ENCODE measurements at regions not wholly inside any gene's neighbourhood (a gene's known extent, or its start where the extent isn't known, plus 50 kb on each side); places are given as distances from the start of the nearest gene placed in this dataset.

- Histone ChIP-seq H3K4me3 (no peak overlapping the region), H3K27ac (no peak overlapping the region), H3K4me2 (no peak overlapping the region), H3K9me2 (ENCODE audit: insufficient read depth) (no peaks in the 10 kb centered on the region), H3K36me3 (ENCODE audit: low read depth) (no peaks in the 10 kb centered on the region), H2AFZ (no peak overlapping the region), H3F3A (ENCODE audit: insufficient read depth, low read depth) (no peaks in the 10 kb centered on the region), H3K4me1 (replicated peaks; ENCODE audit: insufficient read depth) (no peaks in the 10 kb centered on the region), H4K20me1 (ENCODE audit: insufficient read depth) (no peaks in the 10 kb centered on the region), H3K9me3 (ENCODE audit: insufficient read depth, low read depth) (no peaks in the 10 kb centered on the region), H3K27me3 (ENCODE audit: insufficient read depth, low read depth) (peaks cover 32% of the 10 kb centered on the region), H3K79me2 (ENCODE audit: low read depth) (no peaks in the 10 kb centered on the region)
- no peak for DNase-seq
- ChIA-PET CTCF (no interaction called here), POLR2A (ENCODE audit: unreplicated experiment) (no interaction called here)
- no TSS peak for BruUV-seq (replicated peaks)
- intact Hi-C loops (cut with micrococcal nuclease; ENCODE audit: unreplicated experiment), result no loop called here
- no peak for TF ChIP-seq CTCF (conservative IDR thresholded peaks at IDR 0.05)
- no peak for TF ChIP-seq EZH2 (IDR thresholded peaks at IDR 0.05; ENCODE audit: low read depth)
Observed at GRCh38 chr5:160493806-160494338, 72.2 kb downstream of the PTTG1 start.

GRCh38 chr5:160494451-160494850 lies 72.8 kb downstream of the PTTG1 start:
- H3K27me3 ChIP-seq (ENCODE audit: insufficient read depth, low read depth), result peaks cover 32% of the 10 kb centered on the region
- no TSS peak for BruUV-seq (replicated peaks)
- no peaks in the 10 kb centered on the region for H4K20me1 ChIP-seq (ENCODE audit: insufficient read depth)
- H3K4me2 ChIP-seq, result no peak overlapping the region
- no peak for TF ChIP-seq EZH2 (IDR thresholded peaks at IDR 0.05; ENCODE audit: low read depth)
- no peak for TF ChIP-seq CTCF (conservative IDR thresholded peaks at IDR 0.05)
- CTCF ChIA-PET, result no interaction called here
- intact Hi-C loops (cut with micrococcal nuclease; ENCODE audit: unreplicated experiment), result no loop called here
- POLR2A ChIA-PET (ENCODE audit: unreplicated experiment), result no interaction called here
- no peaks in the 10 kb centered on the region for H3F3A ChIP-seq (ENCODE audit: insufficient read depth, low read depth)
- H3K9me2 ChIP-seq (ENCODE audit: insufficient read depth), result no peaks in the 10 kb centered on the region
- no peak overlapping the region for H2AFZ ChIP-seq
- H3K4me3 ChIP-seq, result no peak overlapping the region
- no peak overlapping the region for H3K27ac ChIP-seq
- no peaks in the 10 kb centered on the region for H3K79me2 ChIP-seq (ENCODE audit: low read depth)
- no peak for DNase-seq
- no peaks in the 10 kb centered on the region for H3K4me1 ChIP-seq (replicated peaks; ENCODE audit: insufficient read depth)
- H3K36me3 ChIP-seq (ENCODE audit: low read depth), result no peaks in the 10 kb centered on the region
- no peaks in the 10 kb centered on the region for H3K9me3 ChIP-seq (ENCODE audit: insufficient read depth, low read depth)

GRCh38 chr5:160496334-160496733 lies 74.7 kb downstream of the PTTG1 start:
- Histone ChIP-seq H3F3A (ENCODE audit: insufficient read depth, low read depth) (no peaks in the 10 kb centered on the region), H4K20me1 (ENCODE audit: insufficient read depth) (no peaks in the 10 kb centered on the region), H3K4me3 (no peak overlapping the region), H3K27me3 (ENCODE audit: insufficient read depth, low read depth) (peaks cover 32% of the 10 kb centered on the region), H3K4me2 (no peak overlapping the region), H3K79me2 (ENCODE audit: low read depth) (no peaks in the 10 kb centered on the region), H2AFZ (no peak overlapping the region), H3K9me3 (ENCODE audit: insufficient read depth, low read depth) (no peaks in the 10 kb centered on the region), H3K36me3 (ENCODE audit: low read depth) (no peaks in the 10 kb centered on the region), H3K4me1 (replicated peaks; ENCODE audit: insufficient read depth) (no peaks in the 10 kb centered on the region), H3K9me2 (ENCODE audit: insufficient read depth) (no peaks in the 10 kb centered on the region), H3K27ac (no peak overlapping the region)
- TF ChIP-seq EZH2 (IDR thresholded peaks at IDR 0.05; ENCODE audit: low read depth) (no peak), CTCF (conservative IDR thresholded peaks at IDR 0.05) (no peak)
- ChIA-PET CTCF (no interaction called here), POLR2A (ENCODE audit: unreplicated experiment) (no interaction called here)
- no peak for DNase-seq
- intact Hi-C loops (cut with micrococcal nuclease; ENCODE audit: unreplicated experiment), result no loop called here
- BruUV-seq (replicated peaks), result no TSS peak
